ENCODE measurements at regions not wholly inside any gene's neighbourhood (a gene's known extent, or its start where the extent isn't known, plus 50 kb on each side); places are given as distances from the start of the nearest gene placed in this dataset.

DNA sequence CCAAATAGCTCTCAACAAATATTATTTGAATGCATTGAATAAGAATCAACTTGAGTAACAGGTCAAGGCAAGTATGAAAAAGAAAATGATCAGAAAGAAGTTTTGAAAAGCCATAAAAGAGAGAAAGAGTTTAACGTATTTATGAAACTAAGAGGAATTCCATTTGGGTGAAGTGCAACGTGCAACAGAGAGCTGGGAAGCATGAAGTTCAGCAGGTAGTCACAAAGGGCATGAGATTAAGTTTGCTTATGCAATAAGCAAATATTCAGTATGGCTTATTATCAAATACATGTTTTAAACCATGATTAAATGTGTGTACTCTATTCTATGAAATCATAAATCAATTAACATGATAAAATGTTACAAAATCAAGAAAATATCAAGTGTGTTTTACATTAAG is 62.7 kb upstream of the PCDH17 start:
- TF ChIP-seq CTCF (IDR thresholded peaks at IDR 0.05; ENCODE audit: insufficient read depth, low read length, poor library complexity, severe bottlenecking) (no peak), EZH2phosphoT487 (conservative IDR thresholded peaks at IDR 0.05; ENCODE audit: low read length) (no peak)
